ENCODE measurements at regions not wholly inside any gene's neighbourhood (a gene's known extent, or its start where the extent isn't known, plus 50 kb on each side); places are given as distances from the start of the nearest gene placed in this dataset.

DNA sequence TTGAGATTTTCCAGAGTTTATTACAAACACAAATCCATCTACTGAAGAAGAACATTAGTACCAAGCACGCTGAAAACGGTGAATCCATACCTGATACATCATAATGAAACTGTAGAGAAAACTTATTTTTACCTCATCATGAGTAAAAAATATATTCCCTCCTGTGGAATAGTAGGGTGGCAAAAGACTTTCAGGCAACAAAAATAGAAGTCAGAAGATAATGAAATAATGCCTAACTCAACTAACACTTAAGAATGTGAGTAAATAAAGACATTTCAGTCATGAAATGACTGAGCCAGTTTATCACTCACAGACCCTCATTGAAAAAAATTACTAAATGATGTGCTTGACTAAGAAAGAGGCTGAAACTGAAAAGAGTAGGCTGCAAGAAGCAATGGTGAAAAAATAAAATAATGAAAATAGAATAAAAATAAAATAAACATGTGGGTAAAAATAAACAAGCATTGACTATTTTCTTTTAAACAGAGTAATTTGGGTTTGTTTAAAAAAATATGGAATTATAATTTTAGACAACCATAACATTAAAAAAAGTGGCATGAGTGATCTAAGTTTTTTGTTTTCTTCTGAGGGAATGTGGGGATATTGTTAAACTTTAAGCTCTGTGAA, 148.6 kb downstream of the ASCL1 start:
- H3K4me3 Mint-ChIP-seq (ENCODE audit: unreplicated experiment), result no peak overlapping the region
- no TSS peak for BruUV-seq (replicated peaks)
- no peaks in the 10 kb centered on the region for H3K36me3 Mint-ChIP-seq (ENCODE audit: insufficient read depth, unreplicated experiment)
- no peaks in the 10 kb centered on the region for H3K4me1 Mint-ChIP-seq (ENCODE audit: insufficient read depth, unreplicated experiment)
- H3K9me3 Mint-ChIP-seq (ENCODE audit: unreplicated experiment), result peaks cover 10% of the 10 kb centered on the region
- TF ChIP-seq, protein P1, sequence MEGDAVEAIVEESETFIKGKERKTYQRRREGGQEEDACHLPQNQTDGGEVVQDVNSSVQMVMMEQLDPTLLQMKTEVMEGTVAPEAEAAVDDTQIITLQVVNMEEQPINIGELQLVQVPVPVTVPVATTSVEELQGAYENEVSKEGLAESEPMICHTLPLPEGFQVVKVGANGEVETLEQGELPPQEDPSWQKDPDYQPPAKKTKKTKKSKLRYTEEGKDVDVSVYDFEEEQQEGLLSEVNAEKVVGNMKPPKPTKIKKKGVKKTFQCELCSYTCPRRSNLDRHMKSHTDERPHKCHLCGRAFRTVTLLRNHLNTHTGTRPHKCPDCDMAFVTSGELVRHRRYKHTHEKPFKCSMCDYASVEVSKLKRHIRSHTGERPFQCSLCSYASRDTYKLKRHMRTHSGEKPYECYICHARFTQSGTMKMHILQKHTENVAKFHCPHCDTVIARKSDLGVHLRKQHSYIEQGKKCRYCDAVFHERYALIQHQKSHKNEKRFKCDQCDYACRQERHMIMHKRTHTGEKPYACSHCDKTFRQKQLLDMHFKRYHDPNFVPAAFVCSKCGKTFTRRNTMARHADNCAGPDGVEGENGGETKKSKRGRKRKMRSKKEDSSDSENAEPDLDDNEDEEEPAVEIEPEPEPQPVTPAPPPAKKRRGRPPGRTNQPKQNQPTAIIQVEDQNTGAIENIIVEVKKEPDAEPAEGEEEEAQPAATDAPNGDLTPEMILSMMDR (IDR thresholded peaks at IDR 0.05; ENCODE audit: unreplicated experiment), result no peak
- no peak for DNase-seq (ENCODE audit: unreplicated experiment)
- H3K27ac Mint-ChIP-seq (ENCODE audit: low read depth, unreplicated experiment), result no peak overlapping the region
- ChIA-PET CTCF (no interaction called here), POLR2A (no interaction called here)
- intact Hi-C loops (cut with micrococcal nuclease), result no loop called here
- peaks cover 20% of the 10 kb centered on the region for H3K27me3 Mint-ChIP-seq (ENCODE audit: insufficient read depth, unreplicated experiment)

DNA sequence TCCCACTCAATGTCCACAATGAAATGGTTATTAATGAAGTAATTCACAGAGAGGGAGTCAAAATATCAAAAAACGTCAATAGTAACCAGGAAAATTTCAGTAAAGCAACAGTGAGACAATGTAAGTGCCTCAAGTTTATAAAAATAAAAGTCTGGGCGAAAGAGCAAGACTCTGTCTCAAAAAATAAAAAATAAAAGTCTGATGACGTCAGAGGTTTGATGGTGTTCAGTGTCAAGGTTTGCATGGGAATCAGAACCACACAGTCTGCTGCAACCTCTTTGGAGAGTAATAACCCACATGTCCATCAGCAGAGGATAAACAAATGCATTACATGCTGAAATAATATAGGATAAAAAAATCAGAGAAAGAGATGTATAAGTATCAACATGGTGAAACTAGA, 152.4 kb downstream of the ASCL1 start:
- Mint-ChIP-seq H3K9me3 (ENCODE audit: unreplicated experiment) (no peaks in the 10 kb centered on the region), H3K27me3 (ENCODE audit: insufficient read depth, unreplicated experiment) (peaks cover 20% of the 10 kb centered on the region), H3K36me3 (ENCODE audit: insufficient read depth, unreplicated experiment) (no peaks in the 10 kb centered on the region), H3K4me1 (ENCODE audit: insufficient read depth, unreplicated experiment) (no peaks in the 10 kb centered on the region), H3K27ac (ENCODE audit: low read depth, unreplicated experiment) (no peak overlapping the region), H3K4me3 (ENCODE audit: unreplicated experiment) (no peak overlapping the region)
- BruUV-seq (replicated peaks), result no TSS peak
- TF ChIP-seq, protein P1 (IDR thresholded peaks at IDR 0.05; ENCODE audit: unreplicated experiment), result no peak
- ChIA-PET CTCF (no interaction called here), POLR2A (no interaction called here)
- DNase-seq (ENCODE audit: unreplicated experiment), result no peak
- intact Hi-C loops (cut with micrococcal nuclease), result no loop called here

DNA sequence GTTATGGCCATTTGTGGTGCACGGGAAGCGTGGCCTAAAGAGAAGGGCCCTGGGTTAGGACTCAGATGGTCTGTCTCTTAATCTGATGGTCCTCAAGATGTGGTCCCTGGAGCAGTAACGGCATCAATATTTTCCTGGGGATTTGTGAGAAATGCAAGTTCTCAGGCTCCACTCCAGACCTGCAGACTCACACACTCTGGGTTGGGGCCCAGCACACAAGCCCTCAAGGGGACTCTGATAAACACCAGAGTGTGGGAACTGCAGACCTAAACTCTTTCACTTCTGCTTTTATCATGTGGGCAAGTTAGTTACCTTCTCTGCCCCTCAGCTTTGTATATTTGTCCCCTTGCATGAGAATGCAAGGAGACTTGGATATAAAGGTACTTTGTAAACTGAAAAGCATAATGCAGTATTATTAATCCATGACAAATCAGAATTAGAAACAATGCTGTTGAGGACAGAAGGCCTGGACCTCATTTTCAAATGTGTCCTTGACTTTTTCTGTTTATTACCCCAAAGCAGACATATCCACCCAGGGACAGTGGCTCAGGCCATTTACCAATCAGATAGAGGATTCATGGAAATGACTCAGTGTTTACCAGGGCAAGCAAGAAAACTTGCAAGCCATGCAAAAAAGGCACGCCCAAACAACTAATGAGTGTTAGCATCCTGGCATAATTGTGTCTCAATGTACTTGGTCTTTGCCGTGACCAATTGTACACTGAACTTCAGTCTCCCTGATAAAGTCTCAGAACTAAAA, 157.0 kb downstream of the ASCL1 start:
- intact Hi-C loops (cut with micrococcal nuclease), result no loop called here
- Mint-ChIP-seq H3K36me3 (ENCODE audit: insufficient read depth, unreplicated experiment) (no peaks in the 10 kb centered on the region), H3K27ac (ENCODE audit: low read depth, unreplicated experiment) (no peak overlapping the region), H3K27me3 (ENCODE audit: insufficient read depth, unreplicated experiment) (no peaks in the 10 kb centered on the region), H3K4me3 (ENCODE audit: unreplicated experiment) (no peak overlapping the region), H3K9me3 (ENCODE audit: unreplicated experiment) (no peaks in the 10 kb centered on the region), H3K4me1 (ENCODE audit: insufficient read depth, unreplicated experiment) (no peaks in the 10 kb centered on the region)
- DNase-seq (ENCODE audit: unreplicated experiment), result peak; percentile 14
- no TSS peak for BruUV-seq (replicated peaks)
- TF ChIP-seq, protein P1 (IDR thresholded peaks at IDR 0.05; ENCODE audit: unreplicated experiment), result no peak
- POLR2A ChIA-PET, result no interaction called here
- CTCF ChIA-PET, result no interaction called here

DNA sequence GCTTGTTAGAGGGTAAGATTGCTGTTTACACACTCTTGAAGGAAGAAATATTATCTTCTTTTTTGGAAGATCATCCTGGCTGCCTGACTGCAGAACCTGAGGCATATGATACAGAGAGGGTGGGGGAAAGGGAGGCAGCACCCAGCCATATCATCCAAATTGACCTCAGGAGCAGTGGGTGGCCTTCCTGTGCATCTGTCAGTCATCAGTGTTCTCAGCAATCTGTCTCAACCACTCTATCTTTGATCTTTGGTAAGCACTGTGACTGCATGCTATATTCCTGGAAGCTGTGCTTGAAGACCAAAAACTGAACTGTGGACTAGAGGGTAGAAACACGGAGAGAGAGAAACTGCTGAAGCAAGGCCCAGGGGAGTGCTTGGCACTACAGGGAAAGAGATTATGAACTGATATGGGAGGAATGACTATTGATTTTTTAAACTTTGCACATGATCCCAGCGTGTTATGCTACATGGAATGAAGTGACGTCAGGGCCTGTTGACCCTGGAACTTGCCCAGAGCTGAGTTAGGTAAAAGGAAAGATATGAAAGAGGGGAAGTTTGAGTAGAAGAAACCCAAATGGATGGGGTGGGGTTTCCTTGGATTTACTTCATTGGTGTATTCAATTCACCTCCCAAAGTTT, 171.5 kb downstream of the ASCL1 start:
- Mint-ChIP-seq H3K9me3 (ENCODE audit: unreplicated experiment) (peaks cover 16% of the 10 kb centered on the region), H3K4me3 (ENCODE audit: unreplicated experiment) (no peak overlapping the region), H3K27me3 (ENCODE audit: insufficient read depth, unreplicated experiment) (no peaks in the 10 kb centered on the region), H3K4me1 (ENCODE audit: insufficient read depth, unreplicated experiment) (no peaks in the 10 kb centered on the region), H3K27ac (ENCODE audit: low read depth, unreplicated experiment) (no peak overlapping the region), H3K36me3 (ENCODE audit: insufficient read depth, unreplicated experiment) (no peaks in the 10 kb centered on the region)
- ChIA-PET CTCF (no interaction called here), POLR2A (no interaction called here)
- TF ChIP-seq, protein P1 (IDR thresholded peaks at IDR 0.05; ENCODE audit: unreplicated experiment), result no peak
- intact Hi-C loops (cut with micrococcal nuclease), result no loop called here
- BruUV-seq (replicated peaks), result no TSS peak
- no peak for DNase-seq (ENCODE audit: unreplicated experiment)

Data from MCF 10A (cell line).